Thyroid gland (tissue), 4 donors: ENCODE measurements at regions not wholly inside any gene's neighbourhood (a gene's known extent, or its start where the extent isn't known, plus 50 kb on each side); places are given as distances from the start of the nearest gene placed in this dataset.
"Not testable (repeated sequence)": the region's sequence is repeated elsewhere in the genome, so short reads cannot be mapped to it uniquely, and the experiment has no call there.

Experiments used
- CTCF ChIP-seq, 6 experiments: fragments of 200-600 bp in 3 of 6; fragments of 450-650 bp in 3 of 6; sonication (generic) in 3 of 6; IDR thresholded peaks; one replicate each; pipeline ENCODE4 v1.5.1; 2016 to 2019; ENCODE audit warnings: antibody characterized with exemption in 6 of 6, mild to moderate bottlenecking in 2 of 6, inconsistent platforms in 1 of 6, moderate library complexity in 1 of 6
- POLR2A ChIP-seq, 2 donors: fragments of 450-650 bp; IDR thresholded peaks; one replicate each; pipeline ENCODE4 v1.6.1; 2017; ENCODE audit warnings: antibody characterized with exemption in 2 of 2, mild to moderate bottlenecking in 2 of 2, moderate library complexity in 1 of 2

DNA sequence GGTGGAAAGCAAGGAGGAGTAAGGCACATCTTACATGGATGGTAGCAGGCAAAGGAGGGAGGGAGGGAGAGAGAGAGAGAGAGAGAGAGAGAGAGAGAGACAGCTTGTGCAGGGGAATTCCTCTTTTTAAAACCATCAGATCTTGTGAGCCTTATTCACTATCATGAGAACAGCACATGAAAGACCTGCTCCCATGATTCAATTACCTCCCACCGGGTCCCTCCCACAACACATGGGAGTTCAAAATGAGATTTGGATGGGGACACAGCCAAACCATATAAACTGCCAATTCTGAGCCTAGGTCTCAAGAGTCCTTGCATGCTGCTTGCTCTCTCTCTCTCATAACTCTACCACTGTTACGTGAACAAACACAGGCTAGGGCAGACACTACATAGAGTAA, 120.8 kb upstream of the SLC6A11 start:
- TF ChIP-seq CTCF, POLR2A (IDR thresholded peaks at IDR 0.05): not testable (repeated sequence)
